Astrocyte (in vitro differentiated cells and primary cell): ENCODE measurements at regions not wholly inside any gene's neighbourhood (a gene's known extent, or its start where the extent isn't known, plus 50 kb on each side); places are given as distances from the start of the nearest gene placed in this dataset.

Source experiments
- EZH2 ChIP-seq: IDR thresholded peaks from 2 replicates; pipeline ENCODE4 v1.6.1; 2012; ENCODE audit warnings: mild to moderate bottlenecking, low read length, inconsistent platforms; ENCODE audit not compliant: insufficient read depth
- TF ChIP-seq, protein P1 (sequence below): IDR thresholded peaks from 2 replicates; pipeline ENCODE4 v1.5.1; 2011; ENCODE audit warnings: low read depth, mild to moderate bottlenecking, inconsistent platforms, low read length, moderate library complexity; ENCODE audit not compliant: insufficient read depth

DNA sequence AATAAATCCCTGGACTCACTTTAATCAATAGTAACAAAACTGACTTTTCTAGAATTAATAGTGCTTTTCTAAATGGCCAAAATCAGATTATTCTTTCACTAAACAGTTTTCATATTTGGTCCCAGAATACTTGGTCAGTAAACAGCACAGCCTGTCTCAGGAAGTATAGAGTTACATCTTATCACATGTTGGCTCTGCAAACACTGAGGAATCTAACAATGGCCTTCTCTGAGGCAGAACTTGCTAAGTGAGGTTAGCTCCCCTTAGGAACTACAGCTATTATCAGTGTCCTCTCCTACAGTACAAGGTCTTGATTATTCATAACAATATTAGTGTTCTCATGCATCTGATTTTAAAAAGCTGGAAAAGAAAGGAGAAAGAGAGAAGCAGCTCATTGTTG lies 1622.8 kb downstream of the HACE1 start:
- TF ChIP-seq, protein P1, sequence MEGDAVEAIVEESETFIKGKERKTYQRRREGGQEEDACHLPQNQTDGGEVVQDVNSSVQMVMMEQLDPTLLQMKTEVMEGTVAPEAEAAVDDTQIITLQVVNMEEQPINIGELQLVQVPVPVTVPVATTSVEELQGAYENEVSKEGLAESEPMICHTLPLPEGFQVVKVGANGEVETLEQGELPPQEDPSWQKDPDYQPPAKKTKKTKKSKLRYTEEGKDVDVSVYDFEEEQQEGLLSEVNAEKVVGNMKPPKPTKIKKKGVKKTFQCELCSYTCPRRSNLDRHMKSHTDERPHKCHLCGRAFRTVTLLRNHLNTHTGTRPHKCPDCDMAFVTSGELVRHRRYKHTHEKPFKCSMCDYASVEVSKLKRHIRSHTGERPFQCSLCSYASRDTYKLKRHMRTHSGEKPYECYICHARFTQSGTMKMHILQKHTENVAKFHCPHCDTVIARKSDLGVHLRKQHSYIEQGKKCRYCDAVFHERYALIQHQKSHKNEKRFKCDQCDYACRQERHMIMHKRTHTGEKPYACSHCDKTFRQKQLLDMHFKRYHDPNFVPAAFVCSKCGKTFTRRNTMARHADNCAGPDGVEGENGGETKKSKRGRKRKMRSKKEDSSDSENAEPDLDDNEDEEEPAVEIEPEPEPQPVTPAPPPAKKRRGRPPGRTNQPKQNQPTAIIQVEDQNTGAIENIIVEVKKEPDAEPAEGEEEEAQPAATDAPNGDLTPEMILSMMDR, result no peak
- no peak for TF ChIP-seq EZH2
